Keratinocyte (primary cell): ENCODE measurements at regions not wholly inside any gene's neighbourhood (a gene's known extent, or its start where the extent isn't known, plus 50 kb on each side); places are given as distances from the start of the nearest gene placed in this dataset.

Source experiments
- DNase-seq: peaks from one replicate; pipeline ENCODE4 v3.0.0-alpha.2; 2011; ENCODE audit warnings: low read depth, missing footprints, low spot score
- FAIRE-seq: peaks from 2 replicates; lab custom pipeline; 2011; peaks lifted over from hg19 to GRCh38; lab: Jason Lieb, UNC
- H2AFZ ChIP-seq: 2 replicates; pipeline ENCODE4 v1.6.0; 2012; ENCODE audit warnings: low read length, control low read depth, inconsistent platforms; ENCODE audit not compliant: control insufficient read depth
- H3K27ac ChIP-seq: 2 replicates; pipeline ENCODE4 v1.5.1; 2011; ENCODE audit warnings: low read length; ENCODE audit not compliant: control insufficient read depth, insufficient read depth
- H3K27me3 ChIP-seq: 3 replicates; pipeline ENCODE4 v1.6.0; 2011; ENCODE audit warnings: low read length; ENCODE audit not compliant: control insufficient read depth, insufficient read depth; ENCODE audit errors: extremely low read depth
- H3K36me3 ChIP-seq, 2 experiments: 2 replicates in 1 of 2; 3 replicates in 1 of 2; pipeline ENCODE4 v1.5.1; 2011; ENCODE audit warnings: low read length in 2 of 2, mild to moderate bottlenecking in 1 of 2; ENCODE audit not compliant: control insufficient read depth in 2 of 2, insufficient read depth in 2 of 2; ENCODE audit errors: extremely low read depth in 1 of 2
- H3K4me1 ChIP-seq: 3 replicates; pipeline ENCODE4 v1.5.1; 2011; ENCODE audit warnings: low read length; ENCODE audit not compliant: control insufficient read depth, insufficient read depth; ENCODE audit errors: extremely low read depth
- H3K4me2 ChIP-seq: 3 replicates; pipeline ENCODE4 v1.6.0; 2011; ENCODE audit warnings: low read depth, low read length; ENCODE audit not compliant: control insufficient read depth, insufficient read depth; ENCODE audit errors: extremely low read depth
- H3K4me3 ChIP-seq, 3 experiments: fragments of 200-600 bp in 1 of 3; sonication (generic) in 1 of 3; 2 replicates in 2 of 3; 3 replicates in 1 of 3; pipeline ENCODE4 v1.5.1; 2011 to 2016; ENCODE audit warnings: low read length in 3 of 3, mild to moderate bottlenecking in 3 of 3, control low read depth in 2 of 3, inconsistent platforms in 1 of 3, low read depth in 1 of 3, mixed read lengths in 1 of 3, mixed run types in 1 of 3, moderate library complexity in 1 of 3; ENCODE audit not compliant: control insufficient read depth in 2 of 3, insufficient read depth in 2 of 3; ENCODE audit errors: extremely low read depth in 1 of 3
- H3K79me2 ChIP-seq: 2 replicates; pipeline ENCODE4 v1.6.0; 2012; ENCODE audit warnings: low read length; ENCODE audit not compliant: control insufficient read depth, insufficient read depth
- H3K9ac ChIP-seq: 3 replicates; pipeline ENCODE4 v1.6.0; 2011; ENCODE audit warnings: low read length; ENCODE audit not compliant: control insufficient read depth, insufficient read depth; ENCODE audit errors: extremely low read depth
- H3K9me1 ChIP-seq: 3 replicates; pipeline ENCODE4 v1.6.0; 2011; ENCODE audit warnings: low read length; ENCODE audit not compliant: control insufficient read depth, insufficient read depth; ENCODE audit errors: extremely low read depth
- H3K9me3 ChIP-seq: 2 replicates; pipeline ENCODE4 v1.5.1; 2012; ENCODE audit warnings: low read depth, low read length; ENCODE audit not compliant: control insufficient read depth
- H4K20me1 ChIP-seq: 3 replicates; pipeline ENCODE4 v1.6.0; 2011; ENCODE audit warnings: low read length; ENCODE audit not compliant: control insufficient read depth, insufficient read depth; ENCODE audit errors: extremely low read depth
- CTCF ChIP-seq, 3 experiments: IDR thresholded peaks in 1 of 3; conservative IDR thresholded peaks in 1 of 3; optimal IDR thresholded peaks in 1 of 3; 2 replicates in 2 of 3; 3 replicates in 1 of 3; pipeline versions ENCODE3 to v1.5.1; 2011; ENCODE audit warnings: low read length in 3 of 3, mild to moderate bottlenecking in 3 of 3, moderate library complexity in 2 of 3, control low read depth in 1 of 3, inconsistent platforms in 1 of 3; ENCODE audit not compliant: insufficient read depth in 2 of 3; ENCODE audit errors: extremely low read depth in 1 of 3
- EZH2 ChIP-seq: IDR thresholded peaks from one replicate; pipeline ENCODE4 v1.6.1; 2012; ENCODE audit warnings: inconsistent platforms, mild to moderate bottlenecking, low read length, moderate library complexity
- dilution Hi-C: fragments of 300-500 bp; cut with MboI; formaldehyde crosslinking; loops from one replicate; pipeline ENCODE4 v1.7.0; 2020; ENCODE audit warnings: low sequenced_read_pairs; ENCODE audit not compliant: extremely low pct_ligation_motif_present

GRCh38 chr7:67918158-67918557, 921.5 kb downstream of the TYW1 start:
- Histone ChIP-seq H3K4me2 (no peak overlapping the region), H3K27me3 (peaks cover 4% of the 10 kb centered on the region), H3K9me3 (peaks cover 4% of the 10 kb centered on the region), H3K27ac (no peak overlapping the region), H3K9ac (no peak overlapping the region), H3K9me1 (no peaks in the 10 kb centered on the region), H3K79me2 (no peaks in the 10 kb centered on the region), H2AFZ (no peak overlapping the region), H4K20me1 (no peaks in the 10 kb centered on the region), H3K36me3 (no peaks in the 10 kb centered on the region), H3K4me3 (no peak overlapping the region), H3K4me1 (peaks cover 9% of the 10 kb centered on the region)
- no peak for DNase-seq
- no peak for TF ChIP-seq EZH2
- no peak for TF ChIP-seq CTCF (optimal IDR thresholded peaks at IDR 0.05 in 1 of 3, IDR thresholded peaks at IDR 0.05 in 1 of 3, conservative IDR thresholded peaks at IDR 0.05 in 1 of 3; ENCODE audit: extremely low read depth in 1 of 3, insufficient read depth in 2 of 3, low read length in 3 of 3)
- dilution Hi-C loops, result no loop called here
- no peak for FAIRE-seq

GRCh38 chr7:67923286-67923685, 926.7 kb downstream of the TYW1 start:
- no peaks in the 10 kb centered on the region for H3K4me1 ChIP-seq
- DNase-seq (no peak), FAIRE-seq (no peak)
- dilution Hi-C loops, result no loop called here
- H3K27me3 ChIP-seq, result no peaks in the 10 kb centered on the region
- H3K4me3 ChIP-seq, result no peak overlapping the region
- no peak overlapping the region for H3K27ac ChIP-seq
- no peaks in the 10 kb centered on the region for H4K20me1 ChIP-seq
- TF ChIP-seq CTCF (optimal IDR thresholded peaks at IDR 0.05 in 1 of 3, IDR thresholded peaks at IDR 0.05 in 1 of 3, conservative IDR thresholded peaks at IDR 0.05 in 1 of 3; ENCODE audit: extremely low read depth in 1 of 3, insufficient read depth in 2 of 3, low read length in 3 of 3), result no peak
- TF ChIP-seq EZH2, result no peak
- H3K36me3 ChIP-seq, result no peaks in the 10 kb centered on the region
- no peak overlapping the region for H2AFZ ChIP-seq
- H3K9me1 ChIP-seq, result no peaks in the 10 kb centered on the region
- H3K4me2 ChIP-seq, result no peak overlapping the region
- H3K9me3 ChIP-seq, result peaks cover 2% of the 10 kb centered on the region
- no peaks in the 10 kb centered on the region for H3K79me2 ChIP-seq
- H3K9ac ChIP-seq, result no peak overlapping the region
